SH-SY5Y (cell line): ENCODE measurements at regions not wholly inside any gene's neighbourhood (a gene's known extent, or its start where the extent isn't known, plus 50 kb on each side); places are given as distances from the start of the nearest gene placed in this dataset.

Source experiments
- GATA2 ChIP-seq: IDR thresholded peaks from 2 replicates; pipeline ENCODE4 v1.6.1; 2011; ENCODE audit warnings: mild to moderate bottlenecking, low read depth, low read length
- GATA3 ChIP-seq: IDR thresholded peaks from 2 replicates; pipeline ENCODE4 v1.6.1; 2011; ENCODE audit warnings: low read depth, mild to moderate bottlenecking, low read length, moderate library complexity

GRCh38 chr6:3546121-3546520, 89.3 kb upstream of the SLC22A23 start:
- TF ChIP-seq GATA3: no peak
- TF ChIP-seq GATA2: no peak

DNA sequence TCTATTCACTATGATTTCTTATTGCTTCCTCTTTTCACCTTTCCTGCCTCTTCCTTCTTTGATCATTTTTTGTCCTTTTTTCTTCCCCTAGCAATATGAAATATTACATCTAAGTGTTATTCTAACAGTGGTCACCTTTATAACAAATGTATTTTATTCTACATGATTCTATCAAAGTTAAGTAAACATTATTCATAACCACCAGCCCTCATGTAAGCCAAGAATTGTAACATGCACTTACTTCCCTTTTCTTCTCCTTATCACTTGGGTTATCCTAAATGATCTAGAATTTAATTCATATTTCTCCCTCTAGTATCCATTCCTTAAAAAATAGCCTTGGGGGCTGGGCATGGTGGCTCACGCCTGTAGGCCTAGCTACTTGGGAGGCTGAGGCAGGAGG, 88.3 kb upstream of the SLC22A23 start:
- no peak for TF ChIP-seq GATA2
- no peak for TF ChIP-seq GATA3

- TF ChIP-seq GATA3 (no peak), GATA2 (no peak)
Measured at GRCh38 chr6:3542032-3542640, 85.3 kb upstream of the SLC22A23 start.

DNA sequence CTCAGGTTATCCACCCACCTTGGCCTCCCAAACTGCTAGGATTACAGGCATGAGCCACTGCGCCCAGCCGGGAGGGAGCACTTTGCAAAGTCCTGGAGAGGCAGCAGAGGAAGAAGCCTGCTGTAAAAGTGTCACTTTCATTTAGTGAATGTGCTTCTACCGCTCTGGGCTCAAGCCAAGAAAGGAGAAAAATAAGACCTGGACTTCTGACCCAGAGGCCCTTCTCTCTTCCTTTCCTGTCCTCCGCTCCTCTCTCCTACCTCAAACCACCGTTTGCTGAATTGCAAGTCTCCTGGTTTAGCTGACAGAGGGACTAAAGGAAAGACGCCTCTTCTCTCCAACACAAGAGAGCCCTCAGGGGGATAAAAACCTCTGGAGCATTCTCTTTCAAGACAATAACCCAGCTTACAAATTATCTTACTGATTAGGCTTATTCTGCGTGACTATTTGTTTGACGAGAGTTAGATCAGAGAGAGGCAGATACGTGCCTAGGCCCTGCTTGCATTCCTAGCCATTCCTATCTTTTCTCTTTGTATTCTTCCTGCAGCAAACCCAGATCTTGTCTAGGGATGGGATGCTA, 84.2 kb upstream of the SLC22A23 start:
- TF ChIP-seq GATA3 (no peak), GATA2 (no peak)

GRCh38 chr6:3540253-3540820, 83.5 kb upstream of the SLC22A23 start:
- TF ChIP-seq GATA2 (no peak), GATA3 (no peak)

DNA sequence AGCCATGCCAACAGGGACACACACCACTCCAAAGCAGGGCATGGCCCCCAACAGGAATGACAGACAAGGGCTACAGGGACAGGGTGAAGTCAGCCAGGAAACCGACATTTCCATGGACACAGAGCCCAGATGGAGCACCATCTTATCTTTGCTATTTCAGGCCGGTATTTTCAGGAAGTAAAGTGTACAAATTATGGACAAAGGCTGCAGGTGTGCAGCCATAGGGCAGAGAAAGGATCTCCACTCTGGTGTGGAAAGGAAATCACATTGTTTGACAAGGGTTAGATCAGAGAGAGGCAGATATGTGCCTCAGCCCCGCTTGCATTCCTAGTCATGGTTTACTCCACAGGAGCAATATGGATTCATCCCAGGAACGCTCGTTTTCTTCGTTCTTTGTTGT, 81.7 kb upstream of the SLC22A23 start:
- TF ChIP-seq GATA3: no peak
- no peak for TF ChIP-seq GATA2

- TF ChIP-seq GATA2 (no peak), GATA3 (no peak)
Measured at GRCh38 chr6:3536901-3537300, 80.1 kb upstream of the SLC22A23 start.

- no peak for TF ChIP-seq GATA3
- no peak for TF ChIP-seq GATA2
Measured at GRCh38 chr6:3535776-3536435, 79.1 kb upstream of the SLC22A23 start.

- TF ChIP-seq GATA2: no peak
Measured at GRCh38 chr6:3535033-3535775, 78.4 kb upstream of the SLC22A23 start.

DNA sequence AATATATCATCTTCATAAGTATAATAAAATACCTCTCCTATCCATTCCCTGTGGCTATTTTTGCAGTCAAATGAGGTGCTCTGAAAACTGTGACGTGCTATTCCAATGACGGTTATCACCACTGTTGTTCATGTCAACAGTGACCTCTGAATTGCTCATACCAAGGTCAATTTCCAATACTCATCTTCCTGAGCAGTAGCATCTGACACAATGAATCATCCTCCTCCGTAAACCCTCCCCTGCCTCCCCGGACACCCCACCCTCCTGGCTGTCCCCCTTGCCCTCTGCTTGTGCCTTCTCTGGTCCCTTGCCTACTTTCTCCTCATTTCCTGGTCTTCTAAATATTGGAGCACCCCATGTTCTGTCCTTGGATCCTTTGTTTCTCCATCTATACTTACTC, 77.7 kb upstream of the SLC22A23 start:
- TF ChIP-seq GATA3: no peak

GRCh38 chr6:3533981-3534380, 77.1 kb upstream of the SLC22A23 start:
- TF ChIP-seq GATA3 (no peak), GATA2 (no peak)

GRCh38 chr6:3532296-3532916, 75.6 kb upstream of the SLC22A23 start:
- TF ChIP-seq GATA3: no peak
- TF ChIP-seq GATA2: no peak

- no peak for TF ChIP-seq GATA2
- no peak for TF ChIP-seq GATA3
Measured at GRCh38 chr6:3531481-3531880, 74.6 kb upstream of the SLC22A23 start.

DNA sequence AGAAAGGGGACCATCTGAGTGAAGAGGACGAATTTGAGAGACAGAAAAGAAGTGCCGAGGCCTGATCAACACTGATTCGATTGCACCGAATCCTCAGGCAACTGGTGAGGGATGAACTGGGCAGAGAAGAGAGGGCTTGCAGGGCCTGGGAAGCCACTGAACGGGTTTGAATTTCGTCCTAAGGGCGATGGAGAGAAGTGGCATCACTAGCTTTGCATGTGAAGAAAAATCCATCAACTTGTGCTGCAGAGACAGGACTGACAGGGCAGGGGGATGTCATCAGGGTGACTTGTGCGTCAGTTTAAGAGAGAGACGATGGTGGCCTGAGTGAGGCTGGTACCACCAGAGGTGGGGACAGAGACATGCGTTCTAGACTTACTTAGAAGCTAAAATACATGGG, 73.7 kb upstream of the SLC22A23 start:
- TF ChIP-seq GATA3: no peak
- no peak for TF ChIP-seq GATA2
